HL-60/S4 treated with phorbol 12-myristate 13-acetate at 8.2 ng/mL for 4 days and 3 days (cell line): ENCODE measurements at regions not wholly inside any gene's neighbourhood (a gene's known extent, or its start where the extent isn't known, plus 50 kb on each side); places are given as distances from the start of the nearest gene placed in this dataset.

ENCODE experiments used
- in situ Hi-C: fragments of 300-500 bp; cut with MboI; formaldehyde crosslinking; loops from 2 replicates; pipeline ENCODE4 v1.15.0; 2022; ENCODE audit warnings: low sequenced_read_pairs

DNA sequence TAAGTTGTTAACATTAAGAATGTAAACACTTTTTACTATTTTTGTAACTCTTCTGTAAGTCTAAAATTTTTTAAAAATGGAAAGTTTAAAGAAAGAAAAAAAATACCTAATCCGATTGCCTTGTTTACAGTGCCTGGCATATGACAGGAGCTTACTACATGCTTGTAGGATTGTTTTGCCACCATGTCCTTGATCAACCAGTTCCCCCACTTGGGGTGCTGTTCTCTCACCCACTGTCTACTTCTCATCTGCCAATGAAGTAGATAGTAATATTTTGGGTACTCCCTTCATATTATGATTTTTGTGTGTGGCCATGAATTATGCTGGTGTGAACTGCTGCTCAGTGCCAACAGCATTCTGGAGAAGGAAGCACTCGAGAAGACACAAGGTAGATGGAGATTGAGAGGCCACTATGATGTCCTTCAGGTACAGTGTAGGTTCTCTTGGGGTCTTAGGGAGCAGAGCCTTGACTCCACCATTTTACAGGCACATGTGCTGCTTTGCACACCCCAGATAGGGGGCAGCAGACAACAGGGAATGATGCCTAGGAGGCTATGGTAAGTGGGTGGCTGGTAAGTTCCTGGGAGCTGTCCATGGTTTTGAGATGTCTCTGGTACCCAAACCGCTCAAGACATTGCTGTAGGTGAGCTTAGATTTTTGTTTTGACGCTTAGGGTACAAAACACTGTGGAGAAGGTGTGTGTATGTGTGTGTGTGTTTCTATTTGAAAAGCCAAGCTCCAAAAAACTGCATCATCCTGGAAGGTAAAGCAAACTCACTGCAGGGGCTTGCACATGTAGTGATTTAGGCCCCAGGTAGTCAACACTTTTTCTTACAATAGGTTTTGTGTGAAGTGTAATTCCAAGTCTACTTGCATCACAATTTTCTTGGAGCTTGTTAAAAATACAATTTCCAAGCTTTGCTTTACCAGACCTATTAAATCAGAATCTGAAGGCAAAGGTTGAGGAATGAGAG lies 494.5 kb upstream of the LARGE1 start:
- in situ Hi-C loops, result loop anchor here (25.0 kb wide), 1 partner anchor 723 kb away; no protein-coding TSS in a partner anchor

DNA sequence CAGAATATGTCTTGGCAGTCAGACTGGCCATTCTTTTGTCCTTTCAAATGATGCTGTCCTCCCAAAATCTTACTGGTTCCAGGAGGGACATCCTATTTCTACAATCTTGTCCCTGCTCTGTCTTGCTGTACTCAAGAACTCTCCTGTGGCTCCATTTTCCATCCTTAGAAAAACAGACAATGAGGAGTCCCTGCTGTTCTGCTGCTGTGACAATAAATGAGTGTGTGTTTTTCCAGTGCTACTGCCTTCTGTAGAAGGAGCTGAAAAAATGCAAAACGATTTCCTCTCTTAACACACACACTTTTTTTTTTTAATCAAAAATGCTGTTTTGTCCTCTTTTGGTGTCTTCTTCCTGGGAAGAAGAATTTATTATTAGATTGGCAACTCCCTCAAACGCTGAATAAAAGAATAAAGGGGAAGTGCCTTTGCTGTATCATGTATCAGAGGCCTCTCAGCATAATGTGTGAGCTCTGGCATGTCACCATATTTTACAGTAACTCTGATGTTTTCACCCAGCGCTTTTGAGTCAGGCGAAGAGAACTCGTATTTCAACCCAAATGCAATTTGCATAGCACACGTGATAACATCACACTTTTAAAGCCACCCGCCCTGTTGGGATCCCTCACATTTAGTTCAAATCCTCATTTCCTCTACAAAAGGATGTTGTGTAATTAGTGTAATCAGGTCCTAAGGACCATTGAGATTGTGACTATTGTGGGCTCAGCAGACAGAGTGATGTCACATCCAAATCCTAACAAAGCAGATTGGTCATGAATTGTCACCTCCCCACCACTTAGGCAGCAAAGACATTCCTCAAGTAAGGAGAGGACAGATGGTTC lies 496.0 kb upstream of the LARGE1 start:
- in situ Hi-C loops, result loop anchor here (25.0 kb wide), 1 partner anchor 721 kb away; no protein-coding TSS in a partner anchor

DNA sequence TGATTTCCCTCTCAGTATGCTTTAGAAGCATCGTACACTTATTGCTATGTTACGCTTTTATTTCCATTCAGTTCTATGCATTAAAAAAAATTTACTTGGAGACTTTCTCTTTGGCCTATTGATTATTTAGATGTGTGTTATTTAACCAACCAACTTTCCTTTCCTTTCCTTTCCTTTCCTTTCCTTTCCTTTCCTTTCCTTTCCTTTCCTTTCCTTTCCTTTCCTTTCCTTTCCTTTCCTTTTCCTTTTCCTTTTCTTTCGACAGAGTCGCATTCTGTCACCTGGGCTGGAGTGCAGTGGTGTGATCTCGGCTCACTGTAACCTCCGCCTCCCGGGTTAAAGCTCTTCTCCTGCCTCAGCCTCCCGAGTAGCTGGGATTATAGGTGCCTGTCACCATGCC lies 502.7 kb upstream of the LARGE1 start:
- in situ Hi-C loops, result loop anchor here (25.0 kb wide), 1 partner anchor 714 kb away; no protein-coding TSS in a partner anchor

DNA sequence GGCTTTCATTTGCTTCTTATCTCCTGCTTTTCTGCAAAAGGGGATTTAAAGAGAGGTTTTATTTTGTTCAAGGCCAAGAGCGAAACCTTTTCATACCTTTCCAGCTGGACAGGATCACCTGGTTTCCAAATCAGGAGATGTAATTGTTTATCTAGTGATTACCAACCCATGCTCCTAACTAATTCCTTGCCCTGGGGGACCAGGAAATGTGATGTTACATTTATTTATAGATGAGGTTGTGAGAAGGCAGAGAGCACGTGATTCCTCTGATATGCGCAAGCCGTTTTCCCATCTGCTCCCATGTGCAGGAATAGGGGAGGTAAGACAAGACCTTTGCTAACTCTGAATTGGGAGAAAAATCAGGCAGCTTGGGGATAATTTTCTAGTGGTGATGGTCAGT lies 507.2 kb upstream of the LARGE1 start:
- in situ Hi-C loops, result no loop called here

DNA sequence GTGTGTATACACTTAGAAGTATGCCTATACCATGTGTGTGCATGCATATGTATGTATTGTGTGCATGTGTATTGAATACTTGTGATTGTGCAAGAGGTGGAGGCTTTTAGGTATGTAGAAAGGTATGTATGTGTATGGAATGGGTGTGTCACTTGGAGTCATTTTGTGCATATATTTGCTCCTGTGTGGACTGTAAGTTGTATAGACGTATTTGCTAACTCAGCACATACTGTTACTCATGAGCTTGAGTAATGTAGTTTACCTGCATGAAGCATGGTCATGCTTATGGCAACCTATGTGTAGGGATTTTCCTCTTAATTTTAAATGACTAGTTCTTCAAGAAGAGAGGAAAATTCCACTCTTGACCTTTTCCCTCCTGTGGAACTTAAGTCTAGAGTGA lies 507.6 kb upstream of the LARGE1 start:
- in situ Hi-C loops, result no loop called here

DNA sequence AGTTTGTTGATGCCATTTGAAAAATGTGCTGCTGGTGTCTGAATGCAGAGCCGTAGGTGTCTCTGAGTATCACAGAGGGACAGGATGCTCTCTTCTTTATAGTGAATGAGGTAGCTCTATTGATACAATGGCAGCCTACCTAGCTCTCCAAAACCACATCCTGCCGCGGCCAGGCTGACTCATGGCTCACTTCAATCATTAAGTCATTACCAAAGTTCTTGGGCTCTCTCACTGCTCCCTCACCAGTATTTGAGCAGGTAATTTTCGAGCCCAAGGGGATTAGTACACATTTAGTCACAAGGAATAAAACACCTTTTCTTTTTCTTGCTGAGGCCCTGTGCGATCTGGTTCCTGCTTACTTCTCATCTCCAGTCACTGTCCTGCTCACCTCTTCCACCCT lies 509.0 kb upstream of the LARGE1 start:
- in situ Hi-C loops, result no loop called here

DNA sequence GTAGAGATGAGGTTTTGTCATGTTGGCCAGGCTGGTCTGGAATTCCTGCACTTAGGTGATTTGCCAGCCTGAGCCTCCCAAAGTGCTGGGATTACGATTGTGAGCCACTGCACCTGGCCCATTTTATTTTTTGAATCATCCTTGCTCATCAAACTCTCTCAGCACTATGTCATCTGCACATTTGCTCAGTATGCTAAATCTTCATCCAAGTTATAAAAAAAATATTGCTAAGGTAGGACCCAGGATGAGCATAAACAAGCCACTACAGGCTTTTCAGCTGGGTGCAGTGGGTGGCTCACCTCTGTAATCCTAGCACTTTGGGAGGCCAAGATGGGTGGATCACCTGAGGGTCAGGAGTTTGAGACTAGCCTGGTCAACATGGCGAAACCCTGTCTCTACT lies 510.1 kb upstream of the LARGE1 start:
- in situ Hi-C loops, result no loop called here

DNA sequence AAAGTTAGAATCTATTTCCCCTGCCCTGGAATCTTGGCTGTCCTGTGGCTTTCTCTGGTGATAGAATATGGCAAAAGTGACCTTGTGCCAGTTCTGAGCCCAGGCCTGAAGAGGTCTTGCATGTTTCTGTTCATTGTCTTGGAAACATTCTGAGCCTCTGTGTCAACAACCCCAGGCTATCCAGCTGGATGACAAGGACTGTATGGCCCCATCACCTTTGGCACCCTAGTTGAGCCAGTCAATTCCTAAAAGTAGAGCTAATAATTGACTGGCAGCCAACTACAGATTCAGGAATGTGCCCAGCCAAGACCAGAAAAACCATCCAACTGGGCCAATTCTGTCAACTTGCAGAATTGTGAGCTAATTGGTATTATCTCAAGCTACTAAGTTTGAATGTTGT lies 514.1 kb upstream of the LARGE1 start:
- in situ Hi-C loops, result no loop called here

DNA sequence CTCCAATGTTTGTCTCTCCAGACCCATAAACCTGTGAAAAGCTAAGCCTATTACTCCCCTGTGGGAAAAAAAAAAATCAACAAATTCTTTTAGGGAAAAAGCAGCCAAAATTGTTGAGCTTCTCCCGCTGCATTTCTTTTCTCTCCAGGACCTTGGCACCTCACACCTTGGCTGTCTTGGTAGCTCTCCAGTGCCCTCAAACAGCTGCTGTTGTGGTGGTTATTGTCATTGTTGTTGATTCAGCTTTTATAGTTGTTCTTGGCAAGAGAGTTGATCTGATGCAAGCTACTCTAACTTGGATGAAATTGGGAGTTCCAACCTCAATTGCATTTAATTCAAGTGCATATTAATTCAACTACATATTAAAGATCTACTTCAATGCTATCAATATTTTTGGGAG lies 516.9 kb upstream of the LARGE1 start:
- in situ Hi-C loops, result no loop called here

DNA sequence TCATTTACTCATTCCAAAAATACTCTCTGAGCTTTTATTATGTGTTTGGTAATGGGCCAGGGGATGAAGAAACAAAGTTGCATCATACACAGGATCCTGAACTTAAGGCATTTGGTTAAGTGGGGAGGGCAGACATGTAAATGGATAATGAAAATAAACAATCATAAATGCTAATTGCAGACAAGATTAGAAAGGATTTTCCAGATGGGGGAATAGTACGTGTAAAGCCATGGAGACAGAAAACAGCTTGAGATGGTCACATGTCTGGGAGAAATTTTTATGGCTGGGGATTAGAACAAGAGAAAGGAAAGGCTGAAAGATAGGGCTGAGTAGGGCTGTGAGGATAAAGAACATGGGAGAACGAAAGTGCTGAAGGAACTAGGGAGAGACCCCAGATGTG lies 534.3 kb upstream of the LARGE1 start:
- in situ Hi-C loops, result no loop called here

DNA sequence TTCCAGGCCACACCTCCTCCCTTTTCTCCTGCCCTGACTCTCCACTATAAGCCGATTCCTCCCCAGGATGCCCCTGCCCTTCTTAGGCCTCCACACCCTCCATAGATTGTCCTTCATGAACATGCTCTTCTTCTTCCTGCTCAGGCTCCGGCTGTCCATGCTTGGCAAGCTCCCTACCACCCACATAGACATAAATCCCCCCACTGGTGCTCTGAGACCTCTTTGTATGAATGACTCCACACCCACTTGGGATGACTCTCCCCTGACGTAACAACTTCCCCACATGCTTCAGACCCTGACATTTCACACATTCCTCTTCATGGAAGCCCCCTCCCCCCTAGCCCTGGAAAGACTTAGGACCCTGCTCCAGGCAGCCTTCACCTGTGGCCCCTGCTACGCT lies 542.5 kb upstream of the LARGE1 start:
- in situ Hi-C loops, result no loop called here

DNA sequence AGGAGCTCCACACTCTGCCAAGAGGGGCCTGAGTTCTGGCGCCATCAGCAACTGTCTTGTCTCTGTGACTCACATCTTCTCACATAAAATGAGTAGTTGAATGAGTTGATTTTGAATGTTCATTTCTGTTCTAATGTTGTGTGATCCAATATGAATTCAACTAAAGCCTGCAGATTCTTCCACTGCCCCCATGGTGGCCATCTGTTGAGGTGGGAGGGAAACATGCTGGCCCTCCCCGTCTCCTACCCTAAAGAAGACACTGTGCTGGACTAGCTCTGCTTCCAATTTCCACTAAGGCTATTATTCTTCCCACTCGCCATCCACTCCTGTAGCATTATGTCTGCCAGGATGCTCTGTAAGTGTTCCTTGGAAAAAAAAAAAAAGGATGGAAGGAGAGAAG lies 555.6 kb upstream of the LARGE1 start:
- in situ Hi-C loops, result no loop called here

DNA sequence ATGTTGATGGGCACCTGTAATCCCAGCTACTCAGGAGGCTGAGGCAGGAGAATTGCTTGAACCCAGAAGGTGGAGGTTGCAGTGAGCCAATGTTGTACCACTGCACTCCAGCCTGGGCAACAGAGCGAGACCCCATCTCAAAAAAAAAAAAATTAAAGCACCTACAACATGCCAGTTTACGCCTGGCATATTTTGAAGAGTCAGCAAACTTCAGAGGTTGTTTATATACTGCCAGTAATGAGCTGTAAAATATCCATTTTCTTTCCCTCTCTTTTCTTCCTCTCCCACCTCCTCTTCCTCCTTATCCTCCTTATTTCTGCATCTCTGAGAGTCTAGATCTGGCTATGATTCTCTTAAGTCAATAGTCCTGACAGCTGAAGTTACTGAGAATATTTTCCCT lies 556.5 kb upstream of the LARGE1 start:
- in situ Hi-C loops, result no loop called here

DNA sequence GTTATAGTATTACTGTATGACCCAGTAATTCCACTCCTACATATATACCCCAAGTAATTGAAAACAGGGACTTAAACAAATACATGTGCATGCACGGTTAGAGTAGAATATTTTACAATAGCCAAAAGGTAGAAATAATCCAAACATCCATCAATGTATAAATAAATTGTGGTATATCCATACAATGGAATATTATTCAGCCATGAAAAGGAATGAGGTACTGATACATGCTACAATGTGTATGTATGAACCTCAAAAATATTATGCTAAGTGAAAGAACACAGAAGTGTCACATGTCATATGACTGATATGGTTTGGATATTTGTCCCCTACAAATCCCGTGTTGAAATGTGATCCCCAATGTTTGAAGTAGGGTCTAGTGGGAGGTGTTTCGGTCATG lies 560.8 kb upstream of the LARGE1 start:
- in situ Hi-C loops, result no loop called here

DNA sequence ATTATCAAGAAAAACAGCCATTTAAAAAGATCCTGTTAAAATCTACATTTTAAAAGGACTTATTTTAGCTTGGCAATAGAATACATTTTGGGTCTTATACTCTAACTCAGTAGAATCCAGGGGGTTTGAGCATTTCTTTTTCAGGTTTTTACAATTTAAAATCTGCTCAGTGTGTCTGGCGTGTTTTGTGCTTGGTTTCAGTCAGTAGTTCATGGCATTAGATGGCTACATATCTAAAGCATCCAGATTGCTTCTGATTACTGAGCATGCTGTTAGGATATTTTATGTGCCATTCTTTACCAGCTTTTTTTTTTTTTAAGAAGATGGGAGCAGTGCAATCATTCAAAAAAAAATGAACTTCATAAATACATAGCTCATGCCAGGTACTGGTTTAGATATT lies 566.1 kb upstream of the LARGE1 start:
- in situ Hi-C loops, result no loop called here

DNA sequence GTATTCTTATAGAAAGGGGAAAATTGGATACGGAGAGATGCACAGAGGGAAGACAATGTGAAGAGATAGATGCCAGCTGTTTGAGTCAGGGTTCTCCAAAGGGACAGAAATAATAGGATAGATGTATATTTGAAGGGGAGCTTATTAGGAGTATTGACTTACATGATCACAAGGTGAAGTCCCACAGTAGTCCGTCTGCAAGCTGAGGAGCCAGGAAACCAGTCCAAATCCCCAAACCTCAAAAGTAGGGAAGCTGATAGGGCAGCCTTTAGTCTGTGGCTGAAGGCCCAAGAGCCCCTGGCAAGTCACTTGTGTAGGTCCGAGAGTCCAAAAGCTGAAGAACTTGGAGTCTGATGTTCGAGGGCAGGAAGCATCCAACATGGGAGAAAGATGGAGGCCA lies 569.6 kb upstream of the LARGE1 start:
- in situ Hi-C loops, result no loop called here

DNA sequence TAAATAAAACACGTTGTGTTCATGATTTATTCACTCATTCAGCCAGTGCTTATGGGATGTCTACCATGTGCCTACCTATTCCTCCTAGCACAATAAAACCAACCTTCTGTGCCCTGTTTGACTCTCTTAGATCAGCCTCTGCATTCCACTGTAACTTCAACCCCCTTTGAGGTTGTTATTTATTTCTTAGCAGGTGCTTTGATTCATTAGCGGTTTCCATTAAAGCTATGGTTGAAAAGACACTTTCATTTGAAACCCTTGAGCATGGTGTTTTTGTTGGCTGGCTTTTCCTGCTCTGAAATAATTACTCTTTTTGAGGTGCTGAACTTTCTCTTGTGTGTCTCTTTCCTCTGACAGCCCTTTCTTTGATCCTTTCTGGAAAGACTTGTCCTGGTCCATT lies 570.6 kb upstream of the LARGE1 start:
- in situ Hi-C loops, result no loop called here

DNA sequence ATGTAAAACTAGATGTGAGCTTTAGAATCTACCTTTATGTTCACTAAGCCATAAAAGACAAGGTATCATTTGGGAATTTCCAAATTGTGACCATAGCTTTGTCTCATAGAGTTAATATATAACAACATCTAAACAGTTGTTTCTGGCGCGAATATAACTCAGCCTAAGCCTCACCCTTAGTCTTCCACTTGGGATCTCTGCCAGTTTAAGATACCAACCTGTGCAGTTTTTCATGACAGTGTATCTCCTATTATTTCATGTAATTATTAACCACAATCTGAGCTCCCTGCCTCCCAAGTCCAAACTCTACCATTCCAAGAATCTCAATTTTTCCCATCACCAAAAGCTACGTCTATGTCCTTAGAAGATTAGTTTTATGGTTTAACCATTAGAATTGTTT lies 572.5 kb upstream of the ISX start:
- in situ Hi-C loops, result no loop called here

DNA sequence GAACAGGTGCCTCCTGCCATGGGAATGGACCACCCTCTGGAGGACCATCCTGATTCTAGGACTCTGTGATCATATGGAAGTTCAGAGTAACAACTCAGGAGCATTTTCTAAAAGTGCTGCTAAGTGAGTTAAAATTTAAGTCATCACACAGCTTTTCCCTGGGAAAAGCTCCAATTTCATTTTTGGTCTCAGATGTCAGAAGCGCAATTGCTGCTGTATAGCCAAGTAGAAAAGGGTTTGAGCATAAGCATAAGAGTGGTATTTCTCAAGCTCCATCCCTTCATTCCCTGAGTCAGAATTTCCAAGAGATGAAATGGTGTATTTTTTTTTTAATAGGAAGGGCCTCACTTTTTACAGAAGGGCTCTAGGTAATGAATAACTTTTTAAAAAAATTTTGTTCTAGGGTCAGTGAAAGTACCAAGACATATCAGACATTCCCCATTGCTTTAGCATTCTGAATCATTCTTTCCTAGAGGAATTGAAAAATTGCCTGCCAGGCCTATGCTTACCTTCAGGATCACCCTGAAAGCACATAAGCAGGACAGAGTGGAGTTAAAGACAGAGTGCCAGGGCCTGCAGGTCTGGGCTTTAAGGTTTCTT lies 564.5 kb upstream of the ISX start:
- in situ Hi-C loops, result no loop called here

DNA sequence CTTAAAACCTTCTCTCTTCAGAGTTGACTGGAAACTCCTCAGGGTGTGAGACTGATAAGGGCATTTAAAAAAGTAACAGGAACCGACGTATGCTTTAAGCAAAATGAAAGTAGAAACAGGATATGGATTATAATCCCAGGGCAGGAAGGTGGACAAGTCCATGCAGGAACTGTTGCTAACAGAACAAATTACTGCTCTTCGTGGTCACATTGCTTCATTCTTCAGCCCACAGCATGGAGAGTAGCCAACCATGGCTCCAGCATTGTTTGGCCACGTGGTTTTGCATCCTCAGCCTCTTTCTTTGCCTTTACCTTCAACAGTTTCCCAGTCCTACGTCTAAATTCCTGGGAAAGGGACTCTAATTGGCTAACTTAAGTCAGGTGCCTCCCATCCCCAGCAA lies 563.1 kb upstream of the ISX start:
- in situ Hi-C loops, result no loop called here

DNA sequence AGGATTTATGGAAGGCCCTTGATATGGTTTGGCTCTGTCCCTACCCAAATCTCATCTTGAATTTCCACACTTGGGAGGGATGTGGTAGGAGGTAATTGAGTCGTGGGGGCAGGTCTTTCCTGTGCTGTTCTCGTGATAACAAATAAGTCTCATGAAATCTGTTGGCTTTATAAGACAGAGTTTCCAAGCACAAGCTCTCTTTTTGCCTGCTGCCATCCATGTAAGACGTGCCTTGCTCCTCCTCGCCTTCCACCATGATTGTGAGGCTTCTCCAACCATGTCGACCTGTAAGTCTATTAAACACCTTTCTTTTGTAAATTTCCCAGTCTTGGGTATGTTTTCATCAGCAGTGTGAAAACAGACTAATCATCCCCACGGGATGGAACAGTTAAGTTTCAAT lies 557.2 kb upstream of the ISX start:
- in situ Hi-C loops, result no loop called here
